GM13977 (cell line): ENCODE measurements at regions not wholly inside any gene's neighbourhood (a gene's known extent, or its start where the extent isn't known, plus 50 kb on each side); places are given as distances from the start of the nearest gene placed in this dataset.
"Not testable (repeated sequence)": the region's sequence is repeated elsewhere in the genome, so short reads cannot be mapped to it uniquely, and the experiment has no call there.

Experiments used
- DNase-seq: peaks from one replicate; pipeline ENCODE4 v3.0.0; 2012; ENCODE audit warnings: low spot score
- CTCF ChIP-seq: IDR thresholded peaks from 2 replicates; pipeline ENCODE4 v1.5.1; 2012; ENCODE audit warnings: mild to moderate bottlenecking, control low read depth; ENCODE audit not compliant: insufficient read depth; ENCODE audit errors: extremely low read depth, missing control alignments
- in situ Hi-C: fragments of 300-500 bp; cut with MboI; formaldehyde crosslinking; loops from one replicate; pipeline ENCODE4 v1.12.0; 2022; ENCODE audit warnings: low sequenced_read_pairs, low pct_unique_long_range_greater_than_20kb, mixed read lengths, inconsistent platforms; ENCODE audit not compliant: unreplicated experiment

GRCh38 chr16:59552164-59552563 is 818.0 kb upstream of the GOT2 start:
- TF ChIP-seq CTCF: no peak
- DNase-seq: no peak
- in situ Hi-C loops: no loop called here

- in situ Hi-C loops: no loop called here
- no peak for DNase-seq
- no peak for TF ChIP-seq CTCF
Observed at GRCh38 chr16:59545721-59546120, 811.6 kb upstream of the GOT2 start.

- TF ChIP-seq CTCF: no peak
- in situ Hi-C loops: no loop called here
- no peak for DNase-seq
Observed at GRCh38 chr16:59543641-59544040, 809.5 kb upstream of the GOT2 start.

- no peak for TF ChIP-seq CTCF
- no peak for DNase-seq
- in situ Hi-C loops: no loop called here
Observed at GRCh38 chr16:59540621-59541020, 806.5 kb upstream of the GOT2 start.

- no peak for TF ChIP-seq CTCF
- no peak for DNase-seq
- in situ Hi-C loops: no loop called here
Observed at GRCh38 chr16:59535298-59535697, 801.2 kb upstream of the GOT2 start.

- TF ChIP-seq CTCF: no peak
- DNase-seq: no peak
- in situ Hi-C loops: no loop called here
Observed at GRCh38 chr16:59527206-59527997, 793.3 kb upstream of the GOT2 start.

GRCh38 chr16:59522826-59523225 is 788.7 kb upstream of the GOT2 start:
- DNase-seq: no peak
- in situ Hi-C loops: no loop called here
- no peak for TF ChIP-seq CTCF

GRCh38 chr16:59518721-59519120 is 784.6 kb upstream of the GOT2 start:
- DNase-seq, in situ Hi-C loops: not testable (repeated sequence)
